ENCODE measurements at regions not wholly inside any gene's neighbourhood (a gene's known extent, or its start where the extent isn't known, plus 50 kb on each side); places are given as distances from the start of the nearest gene placed in this dataset.

DNA sequence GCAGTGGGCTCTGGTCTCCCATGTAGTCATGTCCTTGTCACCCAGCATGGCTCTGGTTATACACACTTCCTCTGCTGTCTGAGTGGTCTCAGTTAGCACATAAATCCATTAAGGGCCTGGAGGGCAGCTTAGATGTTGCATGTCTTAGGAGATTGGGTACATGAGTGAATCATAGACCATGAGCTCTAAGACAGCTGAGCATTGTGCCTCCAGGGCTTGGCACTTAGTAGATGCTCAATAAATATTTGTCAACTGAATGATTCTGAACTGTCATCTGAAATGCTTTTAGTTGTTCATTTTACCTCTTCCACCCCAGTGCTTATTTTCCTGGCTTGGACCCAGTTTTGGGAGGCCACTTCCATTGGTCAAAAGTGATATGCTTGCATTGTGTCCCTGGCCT, 135.6 kb downstream of the BOD1 start:
- H3K36me3 ChIP-seq = no peaks in the 10 kb centered on the region
- no peaks in the 10 kb centered on the region for H3K27me3 ChIP-seq (replicated peaks; ENCODE audit: insufficient read depth)
- H3K27ac ChIP-seq = no peak overlapping the region
- H3K4me1 ChIP-seq (replicated peaks) = no peaks in the 10 kb centered on the region
- TF ChIP-seq POLR2AphosphoS5 (IDR thresholded peaks at IDR 0.05) (no peak), POLR2A (IDR thresholded peaks at IDR 0.05) (no peak)
- TF ChIP-seq, protein P1, sequence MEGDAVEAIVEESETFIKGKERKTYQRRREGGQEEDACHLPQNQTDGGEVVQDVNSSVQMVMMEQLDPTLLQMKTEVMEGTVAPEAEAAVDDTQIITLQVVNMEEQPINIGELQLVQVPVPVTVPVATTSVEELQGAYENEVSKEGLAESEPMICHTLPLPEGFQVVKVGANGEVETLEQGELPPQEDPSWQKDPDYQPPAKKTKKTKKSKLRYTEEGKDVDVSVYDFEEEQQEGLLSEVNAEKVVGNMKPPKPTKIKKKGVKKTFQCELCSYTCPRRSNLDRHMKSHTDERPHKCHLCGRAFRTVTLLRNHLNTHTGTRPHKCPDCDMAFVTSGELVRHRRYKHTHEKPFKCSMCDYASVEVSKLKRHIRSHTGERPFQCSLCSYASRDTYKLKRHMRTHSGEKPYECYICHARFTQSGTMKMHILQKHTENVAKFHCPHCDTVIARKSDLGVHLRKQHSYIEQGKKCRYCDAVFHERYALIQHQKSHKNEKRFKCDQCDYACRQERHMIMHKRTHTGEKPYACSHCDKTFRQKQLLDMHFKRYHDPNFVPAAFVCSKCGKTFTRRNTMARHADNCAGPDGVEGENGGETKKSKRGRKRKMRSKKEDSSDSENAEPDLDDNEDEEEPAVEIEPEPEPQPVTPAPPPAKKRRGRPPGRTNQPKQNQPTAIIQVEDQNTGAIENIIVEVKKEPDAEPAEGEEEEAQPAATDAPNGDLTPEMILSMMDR (IDR thresholded peaks at IDR 0.05) = no peak
- DNase-seq (ENCODE audit: low spot score) = no peak
- intact Hi-C loops (cut with DNase I) = no loop called here
- no peaks in the 10 kb centered on the region for H3K9me3 ChIP-seq
- no peak overlapping the region for H3K4me3 ChIP-seq

DNA sequence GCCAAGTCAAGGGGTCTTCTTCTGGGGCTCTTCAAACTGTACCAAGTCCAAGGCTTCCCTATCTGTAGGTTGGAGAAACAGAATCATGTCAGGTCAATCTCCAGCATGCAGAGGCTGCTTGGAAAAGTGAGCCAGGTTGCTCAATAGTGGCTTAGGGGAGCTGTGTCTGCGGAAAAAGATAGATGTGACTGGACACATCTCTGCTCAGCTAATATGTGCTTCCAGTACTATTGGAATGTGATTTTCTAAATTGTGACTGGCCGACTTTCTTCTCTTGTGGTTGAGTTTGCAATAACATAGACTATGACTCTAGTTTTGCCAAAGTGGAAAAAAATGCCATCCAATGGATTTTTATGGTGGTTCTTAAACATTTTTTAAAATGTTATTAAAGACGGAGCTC, 136.7 kb downstream of the BOD1 start:
- TF ChIP-seq POLR2AphosphoS5 (IDR thresholded peaks at IDR 0.05) = no peak
- no peak for TF ChIP-seq POLR2A (IDR thresholded peaks at IDR 0.05)
- TF ChIP-seq, protein P1 (IDR thresholded peaks at IDR 0.05) = no peak
- intact Hi-C loops (cut with DNase I) = no loop called here
- Histone ChIP-seq H3K36me3 (no peaks in the 10 kb centered on the region), H3K4me3 (no peak overlapping the region), H3K9me3 (no peaks in the 10 kb centered on the region), H3K4me1 (replicated peaks) (no peaks in the 10 kb centered on the region), H3K27me3 (replicated peaks; ENCODE audit: insufficient read depth) (no peaks in the 10 kb centered on the region), H3K27ac (no peak overlapping the region)
- WGBS = 60% methylated on average over 3 of the region's 3 CpGs
- DNase-seq (ENCODE audit: low spot score) = no peak

DNA sequence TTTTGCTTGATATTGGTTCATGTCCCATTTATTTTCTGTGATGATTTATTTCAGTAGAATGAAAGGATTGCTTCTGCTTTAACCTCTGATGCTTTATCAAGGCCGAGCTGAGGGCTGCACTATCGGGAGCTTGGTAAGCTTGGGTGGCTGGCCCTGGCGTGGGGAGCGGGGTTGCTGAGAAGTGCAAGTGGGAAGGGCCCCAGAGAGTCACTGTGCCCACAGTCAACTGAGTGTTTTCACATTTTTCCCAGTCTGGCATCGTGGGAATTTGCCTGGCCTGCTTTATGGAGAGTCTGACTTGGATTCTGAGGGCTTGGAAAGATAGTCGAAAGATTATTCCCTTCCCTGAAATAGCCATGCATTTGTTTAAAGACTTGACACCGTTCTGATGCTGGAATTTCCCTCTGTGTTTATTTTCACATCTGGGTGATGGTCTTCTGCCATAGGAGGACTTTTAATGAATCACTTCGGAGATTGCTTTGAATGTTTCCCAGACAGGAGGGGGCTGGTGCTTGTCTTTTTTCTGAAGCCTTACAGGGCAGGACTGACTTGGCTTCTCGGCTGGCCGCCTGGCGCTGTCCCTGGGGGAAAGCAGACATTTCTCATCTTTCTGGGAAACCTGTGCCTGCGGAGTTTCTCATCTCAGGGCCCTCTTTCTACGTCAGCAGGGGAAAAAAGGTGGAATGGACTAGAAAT, 139.0 kb downstream of the BOD1 start:
- Histone ChIP-seq H3K27ac (peak overlapping the region in 1 of 2 donors; percentile 43), H3K36me3 (no peaks in the 10 kb centered on the region), H3K27me3 (replicated peaks; ENCODE audit: insufficient read depth) (no peaks in the 10 kb centered on the region), H3K4me3 (no peak overlapping the region), H3K9me3 (no peaks in the 10 kb centered on the region), H3K4me1 (replicated peaks) (peaks cover 11% of the 10 kb centered on the region)
- no peak for TF ChIP-seq POLR2AphosphoS5 (IDR thresholded peaks at IDR 0.05)
- no peak for TF ChIP-seq POLR2A (IDR thresholded peaks at IDR 0.05)
- TF ChIP-seq, protein P1 (IDR thresholded peaks at IDR 0.05) = no peak
- no peak for DNase-seq (ENCODE audit: low spot score)
- intact Hi-C loops (cut with DNase I) = no loop called here
- WGBS = 57% methylated on average over 13 of the region's 13 CpGs

DNA sequence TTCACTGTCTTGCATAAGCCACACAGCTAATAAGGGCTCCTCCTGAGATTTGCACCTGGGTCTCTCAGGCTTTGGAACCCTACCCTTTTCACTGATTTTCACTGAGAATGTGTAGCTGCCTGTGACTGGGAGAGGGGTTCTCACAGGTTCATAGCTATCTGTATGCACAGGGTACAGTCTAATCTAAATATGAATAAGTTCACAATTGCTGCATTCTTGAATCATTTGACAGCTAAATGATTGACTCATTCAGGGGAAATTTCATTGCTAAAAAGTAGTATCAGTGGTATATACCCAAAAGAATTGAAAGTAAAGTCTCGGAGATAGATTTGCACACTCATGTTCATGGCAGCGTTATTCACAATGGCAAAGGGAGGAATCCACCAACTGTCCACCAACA, 140.7 kb downstream of the BOD1 start:
- Histone ChIP-seq H3K36me3 (no peaks in the 10 kb centered on the region), H3K27ac (no peak overlapping the region), H3K4me3 (no peak overlapping the region), H3K27me3 (replicated peaks; ENCODE audit: insufficient read depth) (no peaks in the 10 kb centered on the region), H3K9me3 (no peaks in the 10 kb centered on the region), H3K4me1 (replicated peaks) (peaks cover 13% of the 10 kb centered on the region)
- intact Hi-C loops (cut with DNase I) = no loop called here
- DNase-seq (ENCODE audit: low spot score) = no peak
- TF ChIP-seq POLR2A (IDR thresholded peaks at IDR 0.05) = no peak
- TF ChIP-seq, protein P1 (IDR thresholded peaks at IDR 0.05) = no peak
- TF ChIP-seq POLR2AphosphoS5 (IDR thresholded peaks at IDR 0.05) = no peak
- 98% methylated on average over 2 of the region's 2 CpGs for WGBS

DNA sequence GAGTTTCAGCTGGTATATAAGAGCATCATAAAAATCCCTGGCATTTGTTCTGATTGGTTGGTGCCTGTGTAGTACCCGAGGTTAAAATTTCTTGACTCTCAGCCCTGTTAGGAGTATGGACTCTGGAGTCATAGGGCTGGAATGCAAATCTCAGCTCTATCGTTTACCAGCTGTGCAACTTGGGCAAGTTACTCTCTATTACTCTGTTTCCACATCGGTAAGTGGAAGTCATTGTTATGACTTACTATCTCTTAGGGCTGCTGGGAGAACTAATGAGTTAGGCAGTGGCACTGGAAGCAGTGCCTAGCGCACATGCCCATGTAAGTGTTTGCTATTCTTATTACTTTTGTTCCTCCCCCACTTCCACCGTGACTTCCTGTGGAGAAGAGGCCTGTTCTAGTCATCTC, 141.6 kb downstream of the BOD1 start:
- Histone ChIP-seq H3K9me3 (no peaks in the 10 kb centered on the region), H3K4me1 (replicated peaks) (peaks cover 13% of the 10 kb centered on the region), H3K27me3 (replicated peaks; ENCODE audit: insufficient read depth) (no peaks in the 10 kb centered on the region), H3K4me3 (no peak overlapping the region), H3K36me3 (no peaks in the 10 kb centered on the region), H3K27ac (peak overlapping the region in 1 of 2 donors; percentile 83)
- intact Hi-C loops (cut with DNase I) = no loop called here
- no peak for DNase-seq (ENCODE audit: low spot score)
- 66% methylated on average over 5 of the region's 5 CpGs for WGBS
- TF ChIP-seq POLR2A (IDR thresholded peaks at IDR 0.05) (no peak), POLR2AphosphoS5 (IDR thresholded peaks at IDR 0.05) (no peak)
- TF ChIP-seq, protein P1 (IDR thresholded peaks at IDR 0.05) = no peak
